ENCODE measurements at regions not wholly inside any gene's neighbourhood (a gene's known extent, or its start where the extent isn't known, plus 50 kb on each side); places are given as distances from the start of the nearest gene placed in this dataset.

DNA sequence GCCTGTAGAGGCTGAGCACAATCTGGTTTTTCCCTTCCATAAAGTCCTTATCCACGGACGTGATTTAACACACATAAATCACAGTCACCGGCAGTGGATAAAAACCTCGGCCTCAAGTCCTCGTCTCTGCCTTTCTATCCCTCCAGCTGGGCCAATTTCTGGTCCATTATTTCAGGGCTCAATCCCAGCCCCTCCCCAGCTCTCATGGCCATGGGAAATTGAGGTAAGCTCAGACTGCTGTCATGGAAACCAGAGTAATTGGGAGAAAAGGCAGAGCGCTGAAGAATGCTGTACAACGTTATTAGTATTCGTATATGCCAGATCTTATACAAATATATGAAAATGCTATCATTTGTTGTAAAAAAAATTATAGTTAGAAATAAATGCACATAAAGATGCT lies 86.2 kb upstream of the USP29 start:
- TF ChIP-seq, protein P1, sequence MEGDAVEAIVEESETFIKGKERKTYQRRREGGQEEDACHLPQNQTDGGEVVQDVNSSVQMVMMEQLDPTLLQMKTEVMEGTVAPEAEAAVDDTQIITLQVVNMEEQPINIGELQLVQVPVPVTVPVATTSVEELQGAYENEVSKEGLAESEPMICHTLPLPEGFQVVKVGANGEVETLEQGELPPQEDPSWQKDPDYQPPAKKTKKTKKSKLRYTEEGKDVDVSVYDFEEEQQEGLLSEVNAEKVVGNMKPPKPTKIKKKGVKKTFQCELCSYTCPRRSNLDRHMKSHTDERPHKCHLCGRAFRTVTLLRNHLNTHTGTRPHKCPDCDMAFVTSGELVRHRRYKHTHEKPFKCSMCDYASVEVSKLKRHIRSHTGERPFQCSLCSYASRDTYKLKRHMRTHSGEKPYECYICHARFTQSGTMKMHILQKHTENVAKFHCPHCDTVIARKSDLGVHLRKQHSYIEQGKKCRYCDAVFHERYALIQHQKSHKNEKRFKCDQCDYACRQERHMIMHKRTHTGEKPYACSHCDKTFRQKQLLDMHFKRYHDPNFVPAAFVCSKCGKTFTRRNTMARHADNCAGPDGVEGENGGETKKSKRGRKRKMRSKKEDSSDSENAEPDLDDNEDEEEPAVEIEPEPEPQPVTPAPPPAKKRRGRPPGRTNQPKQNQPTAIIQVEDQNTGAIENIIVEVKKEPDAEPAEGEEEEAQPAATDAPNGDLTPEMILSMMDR (IDR thresholded peaks at IDR 0.05), result no peak
- TF ChIP-seq POLR2AphosphoS5 (IDR thresholded peaks at IDR 0.05) (no peak), POLR2A (IDR thresholded peaks at IDR 0.05) (no peak)

All from transverse colon (tissue), 4 donors.